ENCODE measurements at regions not wholly inside any gene's neighbourhood (a gene's known extent, or its start where the extent isn't known, plus 50 kb on each side); places are given as distances from the start of the nearest gene placed in this dataset.

DNA sequence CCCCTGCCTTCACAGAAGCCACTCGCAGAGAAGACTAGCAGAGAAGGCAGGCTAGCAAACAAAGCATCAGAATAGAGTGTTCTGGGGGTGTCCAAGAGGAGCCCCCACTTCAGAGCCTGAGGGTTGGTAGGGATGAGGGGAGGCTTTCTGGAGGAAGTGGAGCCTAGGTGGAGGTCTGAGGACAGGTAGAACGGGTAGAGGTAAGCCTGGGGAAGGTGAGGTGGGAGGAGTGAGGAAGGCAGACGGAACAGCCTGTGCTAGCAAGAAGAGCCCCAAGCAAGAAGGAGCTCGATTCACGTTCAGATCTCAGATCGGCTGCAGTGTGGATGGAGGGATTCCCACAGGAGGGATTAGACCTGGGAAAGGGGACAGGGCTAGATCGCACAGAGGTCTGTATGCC, 66.0 kb upstream of the DUSP5 start (continued):
- TF ChIP-seq ZNF462 (CRISPR knock-in tag; IDR thresholded peaks at IDR 0.05) (no peak), ZNF114 (CRISPR knock-in tag; IDR thresholded peaks at IDR 0.05) (no peak), NANOG (IDR thresholded peaks at IDR 0.05; ENCODE audit: borderline replicate concordance) (no peak), EZH2 (IDR thresholded peaks at IDR 0.05; ENCODE audit: low read depth, unreplicated experiment) (no peak), EZH2phosphoT487 (IDR thresholded peaks at IDR 0.05; ENCODE audit: unreplicated experiment) (no peak)

DNA sequence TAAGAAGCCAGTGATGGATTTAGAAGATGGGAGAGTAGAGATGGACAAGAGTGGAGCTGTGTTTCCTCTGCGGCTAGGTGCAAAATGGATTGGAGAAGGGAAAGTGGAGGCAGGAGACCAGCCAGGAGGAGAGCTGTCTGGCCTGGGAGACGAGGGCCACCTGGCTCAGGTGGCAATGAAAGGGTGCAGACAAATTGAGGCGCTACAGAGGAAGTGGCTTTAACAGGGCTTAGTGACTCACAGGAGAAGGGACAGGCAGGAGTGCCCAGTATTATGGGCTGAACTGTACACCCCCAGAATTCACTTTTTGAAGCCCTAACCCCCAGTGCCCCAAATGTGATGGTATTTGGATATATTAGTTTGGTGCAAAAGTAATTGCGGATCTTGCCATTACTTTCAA, 65.6 kb upstream of the DUSP5 start:
- no peak overlapping the region for H3K27ac ChIP-seq (ENCODE audit: low read depth)
- H3K4me3 ChIP-seq = no peak overlapping the region
- Mint-ChIP-seq H3K4me1 (peaks cover 5% of the 10 kb centered on the region; the same call in 2 of the 3 replicates), H3K27ac (no peak overlapping the region), H3K4me3 (no peak overlapping the region), H3K36me3 (ENCODE audit: low read depth) (no peaks in the 10 kb centered on the region), H3K27me3 (ENCODE audit: insufficient read depth, low read depth, poor library complexity) (peaks cover 1% of the 10 kb centered on the region), H3K9me3 (no peaks in the 10 kb centered on the region)
- no peaks in the 10 kb centered on the region for H3K79me2 ChIP-seq (replicated peaks; ENCODE audit: insufficient read depth)
- H3K27me3 ChIP-seq (ENCODE audit: insufficient read depth) = no peaks in the 10 kb centered on the region
- H3F3A ChIP-seq (replicated peaks; ENCODE audit: low read depth) = no peaks in the 10 kb centered on the region
- H3K9me2 ChIP-seq (ENCODE audit: insufficient read depth) = no peaks in the 10 kb centered on the region
- H3K36me3 ChIP-seq (ENCODE audit: insufficient read depth) = no peaks in the 10 kb centered on the region
- TF ChIP-seq ZNF462 (CRISPR knock-in tag; IDR thresholded peaks at IDR 0.05) (no peak), STAT1 (IDR thresholded peaks at IDR 0.05; ENCODE audit: unreplicated experiment) (no peak), ZNF114 (CRISPR knock-in tag; IDR thresholded peaks at IDR 0.05) (no peak), CREB1 (CRISPR knock-in tag; IDR thresholded peaks at IDR 0.05; ENCODE audit: low read depth) (no peak)
- H2AFZ ChIP-seq = no peak overlapping the region
- DNase-seq (ENCODE audit: low spot score) (no peak), ATAC-seq (no peak)
- H3K4me1 ChIP-seq (ENCODE audit: insufficient read depth) = no peaks in the 10 kb centered on the region
- no peak overlapping the region for H3K4me2 ChIP-seq
- H4K20me1 ChIP-seq (replicated peaks; ENCODE audit: insufficient read depth) = no peaks in the 10 kb centered on the region

Measured in GM23338 (cell line).